Heart right ventricle (tissue), 16 donors: ENCODE measurements at regions not wholly inside any gene's neighbourhood (a gene's known extent, or its start where the extent isn't known, plus 50 kb on each side); places are given as distances from the start of the nearest gene placed in this dataset.

ENCODE experiments used
- ATAC-seq, 8 donors: fragments of 200-7000 bp; cut with Tn5 transposase; one replicate each; pipeline ENCODE4 v1.9.1; 2020; ENCODE audit warnings: mild to moderate bottlenecking in 8 of 8, moderate library complexity in 8 of 8, moderate number of reproducible peaks in 1 of 8
- DNase-seq, 2 donors: peaks; one replicate each; pipeline ENCODE4 v3.0.0-alpha.2; 2020
- H3K27ac ChIP-seq, 10 donors: fragments of 200-600 bp; sonication (generic) in 2 of 10; one replicate each; pipeline versions ENCODE4 v1.5.0 to v1.8.0; 2020 to 2022; ENCODE audit warnings: mild to moderate bottlenecking in 3 of 10
- H3K27me3 ChIP-seq, 7 donors: fragments of 200-600 bp; one replicate each; pipeline ENCODE4 v1.8.0; 2021 to 2022; ENCODE audit warnings: mild to moderate bottlenecking in 2 of 7
- H3K36me3 ChIP-seq, 9 donors: fragments of 200-600 bp; sonication (generic) in 1 of 9; one replicate each; pipeline versions ENCODE4 v1.5.0 to v1.8.0; 2020 to 2022; ENCODE audit warnings: mild to moderate bottlenecking in 2 of 9
- H3K4me1 ChIP-seq, 9 donors: fragments of 200-600 bp; sonication (generic) in 1 of 9; one replicate each; pipeline versions ENCODE4 v1.5.0 to v1.8.0; 2020 to 2022; ENCODE audit warnings: mild to moderate bottlenecking in 4 of 9
- H3K4me3 ChIP-seq, 10 donors: fragments of 200-600 bp; sonication (generic) in 2 of 10; one replicate each; pipeline versions ENCODE4 v1.5.0 to v1.8.0; 2020 to 2022; ENCODE audit warnings: mild to moderate bottlenecking in 7 of 10, moderate library complexity in 2 of 10
- H3K9me3 ChIP-seq, 11 donors: fragments of 200-600 bp in 10 of 11; sonication (generic) in 2 of 11; one replicate each; pipeline versions ENCODE4 v1.5.0 to v1.8.0; 2013 to 2022; ENCODE audit warnings: mild to moderate bottlenecking in 2 of 11, control low read depth in 1 of 11, moderate library complexity in 1 of 11
- CTCF ChIP-seq, 9 donors: fragments of 200-600 bp; sonication (generic) in 2 of 9; IDR thresholded peaks; one replicate each; pipeline versions ENCODE4 v1.5.0 to v1.8.0; 2021 to 2022; ENCODE audit warnings: antibody characterized with exemption in 9 of 9, mild to moderate bottlenecking in 5 of 9, moderate library complexity in 1 of 9
- WGBS, 2 donors: extraction: QIAGEN DNeasy Blood & Tissue Kit; methylation state at CpG; one replicate each; pipeline ENCODE4 v1.1.7; 2013; ENCODE audit warnings: inconsistent platforms in 1 of 2; 5-methylcytosine and 5-hydroxymethylcytosine counted together
- intact Hi-C, 10 donors: fragments of 100-400 bp; cut with DNase I; formaldehyde crosslinking; loops; one replicate each; pipeline versions ENCODE4 v1.11.1 to v1.14.2; 2022
- donor health status: Arrhythmogenic right ventricular cardiomyopathy.
- donor health status: ischemic (EF 13 %, LVEDD 7.1; RV severe dilation, severe dysfunction).
- donor health status: healthy with polysubstance abuse.
- donor health status: DM: no; HTN: yes; CAD: no.
- donor health status: DM: no; HTN: no; CAD: no.
- donor health status: ischemic (EF 25% LVEDD 6.9; RV normal size, moderate dysfunction).
- donor health status: ischemic (EF 25% LVEDD 5.7; RV mildly dilated, moderate dysfunction).
- donor health status: healthy.
- donor health status: DM: yes; HTN: yes; CAD: no.
- donor health status: Ischemic cardiomyopathy.
- donor health status: ischemic (EF 35%, LVEDD 5.7; RV mildly dilated, moderate dysfunction).
- donor health status: nonischemic (EF 11% LVEDD 7.7; RV severe dilation, severe dysfunction).
- donor health status: DM: yes; HTN: yes; CAD: no.
- donor health status: PGD.
- donor health status: ischemic (EF 29% LVEDD 5.4; RV normal size, mild dysfunction).
- donor health status: nonischemic (EF 23%, LVEDD 6.1; RV moderate dilation, normal function).

- Histone ChIP-seq H3K27ac (peak overlapping the region in 3 of 10 donors; percentile 2 to 37 (median 15)), H3K27me3 (no peaks in the 10 kb centered on the region), H3K9me3 (no peaks in the 10 kb centered on the region), H3K36me3 (no peaks in the 10 kb centered on the region), H3K4me3 (no peak overlapping the region), H3K4me1 (peaks cover 0 to 27% (median 13%) of the 10 kb centered on the region in 9 donors)
- intact Hi-C loops, result no loop called here
- no peak for TF ChIP-seq CTCF (IDR thresholded peaks at IDR 0.05)
- ATAC-seq (peak in 6 of 8 donors; percentile 51 to 84 (median 69)), DNase-seq (peak in 1 of 2 donors; percentile 5)
- 42 to 44% methylated on average over 4 of the region's 4 CpGs for WGBS, 2 donors
Observed at GRCh38 chr4:87911252-87911774, 64.2 kb upstream of the SPP1 start.

- Histone ChIP-seq H3K4me3 (no peak overlapping the region), H3K9me3 (no peaks in the 10 kb centered on the region), H3K27ac (peak overlapping the region in 3 of 10 donors; percentile 17 to 48 (median 21)), H3K4me1 (peaks cover 0 to 27% (median 13%) of the 10 kb centered on the region in 9 donors), H3K27me3 (no peaks in the 10 kb centered on the region), H3K36me3 (no peaks in the 10 kb centered on the region)
- no peak for DNase-seq
- no peak for ATAC-seq
- no peak for TF ChIP-seq CTCF (IDR thresholded peaks at IDR 0.05)
- intact Hi-C loops, result no loop called here
- 53 to 56% methylated on average over 7 of the region's 7 CpGs for WGBS, 2 donors
Observed at GRCh38 chr4:87912164-87913004, 63.1 kb upstream of the SPP1 start.

GRCh38 chr4:87913896-87914295 lies 61.6 kb upstream of the SPP1 start:
- intact Hi-C loops, result no loop called here
- WGBS, 2 donors, result 91% methylated on average over 3 of the region's 3 CpGs
- Histone ChIP-seq H3K4me1 (peaks cover 0 to 27% (median 13%) of the 10 kb centered on the region in 9 donors), H3K27ac (no peak overlapping the region), H3K4me3 (no peak overlapping the region), H3K9me3 (no peaks in the 10 kb centered on the region), H3K36me3 (no peaks in the 10 kb centered on the region), H3K27me3 (no peaks in the 10 kb centered on the region)
- DNase-seq (no peak), ATAC-seq (no peak)
- no peak for TF ChIP-seq CTCF (IDR thresholded peaks at IDR 0.05)

GRCh38 chr4:87915621-87916020 lies 59.9 kb upstream of the SPP1 start:
- ATAC-seq, result no peak
- 72 to 77% methylated on average over 6 of the region's 6 CpGs for WGBS, 2 donors
- H3K36me3 ChIP-seq, result no peaks in the 10 kb centered on the region
- H3K27ac ChIP-seq, result no peak overlapping the region
- H3K9me3 ChIP-seq, result no peaks in the 10 kb centered on the region
- intact Hi-C loops, result no loop called here
- no peaks in the 10 kb centered on the region for H3K27me3 ChIP-seq
- H3K4me3 ChIP-seq, result no peak overlapping the region
- no peak for DNase-seq
- TF ChIP-seq CTCF (IDR thresholded peaks at IDR 0.05), result no peak
- H3K4me1 ChIP-seq, result peaks cover 0 to 27% (median 13%) of the 10 kb centered on the region in 9 donors
